Spleen (tissue), 11 donors: ENCODE measurements at regions not wholly inside any gene's neighbourhood (a gene's known extent, or its start where the extent isn't known, plus 50 kb on each side); places are given as distances from the start of the nearest gene placed in this dataset.

Source experiments
- DNase-seq: peaks from one replicate; pipeline ENCODE4 v3.0.0-alpha.2; 2020
- H3K27ac ChIP-seq, 8 donors: fragments of 200-600 bp; sonication (generic) in 7 of 8; 1 replicate in 4 of 8; 2 replicates in 4 of 8; pipeline versions ENCODE4 v1.5.0 to v1.8.0; 2016 to 2021; ENCODE audit warnings: inconsistent platforms in 4 of 8, mild to moderate bottlenecking in 4 of 8, moderate library complexity in 1 of 8
- H3K27me3 ChIP-seq, 7 donors: fragments of 200-600 bp; sonication (generic) in 6 of 7; replicated peaks in 1 of 7; 1 replicate in 4 of 7; 2 replicates in 3 of 7; pipeline versions ENCODE4 v1.5.0 to v1.8.0; 2016 to 2021; ENCODE audit warnings: inconsistent platforms in 3 of 7, mild to moderate bottlenecking in 1 of 7
- H3K36me3 ChIP-seq, 6 donors: fragments of 200-600 bp; sonication (generic) in 5 of 6; 1 replicate in 4 of 6; 2 replicates in 2 of 6; pipeline versions ENCODE4 v1.5.0 to v1.8.0; 2016 to 2021; ENCODE audit warnings: inconsistent platforms in 2 of 6
- H3K4me1 ChIP-seq, 6 donors: fragments of 200-600 bp; sonication (generic) in 5 of 6; 1 replicate in 3 of 6; 2 replicates in 3 of 6; pipeline versions ENCODE4 v1.5.0 to v1.8.0; 2016 to 2021; ENCODE audit warnings: inconsistent platforms in 3 of 6
- H3K4me3 ChIP-seq, 8 donors: fragments of 200-600 bp; sonication (generic) in 7 of 8; 1 replicate in 4 of 8; 2 replicates in 4 of 8; pipeline versions ENCODE4 v1.5.0 to v1.8.0; 2016 to 2021; ENCODE audit warnings: inconsistent platforms in 4 of 8, mild to moderate bottlenecking in 4 of 8, moderate library complexity in 2 of 8
- H3K9me3 ChIP-seq, 8 donors: fragments of 200-600 bp; sonication (generic) in 7 of 8; 1 replicate in 4 of 8; 2 replicates in 4 of 8; pipeline versions ENCODE4 v1.5.0 to v1.8.0; 2016 to 2021; ENCODE audit warnings: inconsistent platforms in 4 of 8
- CTCF ChIP-seq, 11 experiments: fragments of 200-600 bp in 7 of 11; fragments of 450-650 bp in 4 of 11; sonication (generic) in 4 of 11; IDR thresholded peaks in 8 of 11; conservative IDR thresholded peaks in 3 of 11; 1 replicate in 7 of 11; 2 replicates in 4 of 11; pipeline versions ENCODE4 v1.4.0 to v1.8.0; 2016 to 2021; ENCODE audit warnings: antibody characterized with exemption in 11 of 11, inconsistent platforms in 4 of 11, mild to moderate bottlenecking in 1 of 11
- POLR2A ChIP-seq, 3 donors: fragments of 450-650 bp; IDR thresholded peaks; one replicate each; pipeline ENCODE4 v1.5.1; 2017; ENCODE audit warnings: antibody characterized with exemption in 3 of 3, mild to moderate bottlenecking in 1 of 3
- POLR2AphosphoS5 ChIP-seq, 3 donors: sonication (generic); formaldehyde crosslinking; IDR thresholded peaks; one replicate each; pipeline ENCODE4 v1.5.1; 2017; ENCODE audit warnings: antibody characterized with exemption in 3 of 3
- WGBS, 5 donors: extraction: QIAGEN DNeasy Blood & Tissue Kit in 3 of 5; methylation state at CpG; one replicate each; pipeline versions ENCODE4 v1.1.5 to v1.1.7; 2013 to 2018; 5-methylcytosine and 5-hydroxymethylcytosine counted together
- intact Hi-C: fragments of 100-400 bp; cut with DNase I; formaldehyde crosslinking; loops from one replicate; pipeline ENCODE4 v1.15.0; 2023; ENCODE audit warnings: low total_unique reads
- donor health status: healthy with polysubstance abuse.
- donor health status: DM: no; HTN: no; CAD: no; lungs with moderate emphysema.
- donor health status: DM: no; HTN: no; CAD: no.
- donor health status: Bipolar disorder and iron deficiency.
- donor health status: healthy.
- donor health status: DM: no; HTN: no; CAD: no.
- donor health status: DM: yes; HTN: yes; CAD: no.

GRCh38 chr4:149026696-149027095 lies 584.5 kb upstream of the NR3C2 start:
- no peak overlapping the region for H3K4me3 ChIP-seq
- 83 to 95% (median 88%) methylated on average over 2 of the region's 2 CpGs for WGBS, 5 donors
- intact Hi-C loops = no loop called here
- no peak overlapping the region for H3K27ac ChIP-seq
- no peaks in the 10 kb centered on the region for H3K4me1 ChIP-seq
- H3K36me3 ChIP-seq = no peaks in the 10 kb centered on the region
- no peak for DNase-seq
- no peak for TF ChIP-seq POLR2A (IDR thresholded peaks at IDR 0.05)
- TF ChIP-seq POLR2AphosphoS5 (IDR thresholded peaks at IDR 0.05) = no peak
- no peak for TF ChIP-seq CTCF (IDR thresholded peaks at IDR 0.05 in 8 of 11, conservative IDR thresholded peaks at IDR 0.05 in 3 of 11)
- H3K9me3 ChIP-seq = no peaks in the 10 kb centered on the region
- H3K27me3 ChIP-seq = no peaks in the 10 kb centered on the region

GRCh38 chr4:149017002-149017734 lies 575.0 kb upstream of the NR3C2 start:
- H3K27me3 ChIP-seq = no peaks in the 10 kb centered on the region
- DNase-seq = no peak
- no peak overlapping the region for H3K27ac ChIP-seq
- intact Hi-C loops = no loop called here
- TF ChIP-seq POLR2AphosphoS5 (IDR thresholded peaks at IDR 0.05) (no peak), POLR2A (IDR thresholded peaks at IDR 0.05) (no peak), CTCF (IDR thresholded peaks at IDR 0.05 in 8 of 11, conservative IDR thresholded peaks at IDR 0.05 in 3 of 11) (no peak)
- H3K4me1 ChIP-seq = no peaks in the 10 kb centered on the region
- no peaks in the 10 kb centered on the region for H3K36me3 ChIP-seq
- peaks cover 0 to 3% (median 0%) of the 10 kb centered on the region in 8 donors for H3K9me3 ChIP-seq
- 84 to 94% (median 89%) methylated on average over 6 of the region's 6 CpGs for WGBS, 5 donors
- H3K4me3 ChIP-seq = no peak overlapping the region

GRCh38 chr4:149009223-149009622 lies 567.0 kb upstream of the NR3C2 start:
- no peaks in the 10 kb centered on the region for H3K36me3 ChIP-seq
- H3K4me3 ChIP-seq = no peak overlapping the region
- TF ChIP-seq POLR2AphosphoS5 (IDR thresholded peaks at IDR 0.05) = no peak
- no peak for TF ChIP-seq CTCF (IDR thresholded peaks at IDR 0.05 in 8 of 11, conservative IDR thresholded peaks at IDR 0.05 in 3 of 11)
- no peak for TF ChIP-seq POLR2A (IDR thresholded peaks at IDR 0.05)
- no peaks in the 10 kb centered on the region for H3K27me3 ChIP-seq
- H3K9me3 ChIP-seq = peaks cover 0 to 6% (median 2%) of the 10 kb centered on the region in 8 donors
- DNase-seq = no peak
- WGBS, 5 donors = 81 to 89% (median 84%) methylated on average over 2 of the region's 2 CpGs
- no peaks in the 10 kb centered on the region for H3K4me1 ChIP-seq
- intact Hi-C loops = no loop called here
- H3K27ac ChIP-seq = no peak overlapping the region

GRCh38 chr4:149008415-149009025 lies 566.3 kb upstream of the NR3C2 start:
- no peak for TF ChIP-seq POLR2A (IDR thresholded peaks at IDR 0.05)
- no peak for TF ChIP-seq CTCF (IDR thresholded peaks at IDR 0.05 in 8 of 11, conservative IDR thresholded peaks at IDR 0.05 in 3 of 11)
- no peak for TF ChIP-seq POLR2AphosphoS5 (IDR thresholded peaks at IDR 0.05)
- no peak overlapping the region for H3K4me3 ChIP-seq
- no peak for DNase-seq
- peaks cover 0 to 6% (median 2%) of the 10 kb centered on the region in 8 donors for H3K9me3 ChIP-seq
- no peaks in the 10 kb centered on the region for H3K27me3 ChIP-seq
- WGBS, 5 donors = 81 to 92% (median 89%) methylated on average over 3 of the region's 3 CpGs
- H3K36me3 ChIP-seq = no peaks in the 10 kb centered on the region
- H3K27ac ChIP-seq = no peak overlapping the region
- H3K4me1 ChIP-seq = no peaks in the 10 kb centered on the region
- intact Hi-C loops = no loop called here
